Liver (tissue), 8 donors: ENCODE measurements at regions not wholly inside any gene's neighbourhood (a gene's known extent, or its start where the extent isn't known, plus 50 kb on each side); places are given as distances from the start of the nearest gene placed in this dataset.

ENCODE experiments used
- DNase-seq: peaks from one replicate; pipeline ENCODE4 v3.0.0-alpha.2; 2017; ENCODE audit warnings: low spot score
- H3K27ac ChIP-seq, 2 donors: one replicate each; pipeline ENCODE4 v1.7.0; 2013; ENCODE audit warnings: inconsistent platforms in 2 of 2, low read length in 2 of 2, control low read depth in 1 of 2, low read depth in 1 of 2, mild to moderate bottlenecking in 1 of 2
- H3K27me3 ChIP-seq, 4 donors: one replicate each; pipeline versions ENCODE4 v1.6.1 to v1.7.0; 2013; ENCODE audit warnings: low read length in 3 of 4, inconsistent platforms in 1 of 4, mild to moderate bottlenecking in 1 of 4, moderate library complexity in 1 of 4; ENCODE audit not compliant: control insufficient read depth in 4 of 4, insufficient read depth in 4 of 4
- H3K36me3 ChIP-seq, 4 donors: one replicate each; pipeline versions ENCODE4 v1.6.1 to v1.7.0; 2013; ENCODE audit warnings: low read length in 3 of 4, mild to moderate bottlenecking in 3 of 4, low read depth in 1 of 4, moderate library complexity in 1 of 4; ENCODE audit not compliant: control insufficient read depth in 4 of 4, insufficient read depth in 3 of 4
- H3K4me1 ChIP-seq, 4 donors: one replicate each; pipeline versions ENCODE4 v1.6.1 to v1.7.0; 2013; ENCODE audit warnings: low read length in 3 of 4, mild to moderate bottlenecking in 3 of 4, moderate library complexity in 1 of 4; ENCODE audit not compliant: control insufficient read depth in 4 of 4, insufficient read depth in 4 of 4
- H3K4me3 ChIP-seq, 3 donors: one replicate each; pipeline versions ENCODE4 v1.6.1 to v1.7.0; 2013; ENCODE audit warnings: low read length in 3 of 3, control low read depth in 1 of 3, low read depth in 1 of 3, mild to moderate bottlenecking in 1 of 3
- H3K9ac ChIP-seq, 2 donors: one replicate each; pipeline ENCODE4 v1.7.0; 2013; ENCODE audit warnings: low read length in 2 of 2, mild to moderate bottlenecking in 2 of 2, moderate library complexity in 2 of 2, control low read depth in 1 of 2, low read depth in 1 of 2
- H3K9me3 ChIP-seq, 4 donors: one replicate each; pipeline versions ENCODE4 v1.6.1 to v1.7.0; 2013; ENCODE audit warnings: low read length in 3 of 4; ENCODE audit not compliant: control insufficient read depth in 4 of 4
- CTCF ChIP-seq: fragments of 150-350 bp; IDR thresholded peaks from 2 replicates; pipeline ENCODE4 v1.5.1; 2017; ENCODE audit warnings: improper control_type of control experiment, low read depth, low read length; ENCODE audit not compliant: missing input control
- EGR1 ChIP-seq, 2 donors: IDR thresholded peaks; 2 replicates each; pipeline ENCODE4 v1.6.1; 2016 to 2018; ENCODE audit warnings: antibody characterized with exemption in 2 of 2, low read depth in 2 of 2
- FOXA2 ChIP-seq: IDR thresholded peaks from 2 replicates; pipeline ENCODE4 v1.6.1; 2016; ENCODE audit warnings: antibody characterized with exemption
- GABPA ChIP-seq, 2 donors: IDR thresholded peaks in 1 of 2; conservative IDR thresholded peaks in 1 of 2; 2 replicates each; pipeline ENCODE4 v1.6.1; 2016; ENCODE audit warnings: antibody characterized with exemption in 2 of 2, mild to moderate bottlenecking in 1 of 2, moderate library complexity in 1 of 2
- HNF4A ChIP-seq, 2 donors: conservative IDR thresholded peaks; 2 replicates each; pipeline ENCODE4 v1.6.1; 2016; ENCODE audit warnings: antibody characterized with exemption in 2 of 2, mild to moderate bottlenecking in 2 of 2
- HNF4G ChIP-seq: IDR thresholded peaks from 2 replicates; pipeline ENCODE4 v1.6.1; 2016; ENCODE audit warnings: antibody characterized with exemption
- JUND ChIP-seq, 2 donors: IDR thresholded peaks; 2 replicates each; pipeline ENCODE4 v1.6.1; 2016; ENCODE audit warnings: antibody characterized with exemption in 2 of 2
- MAX ChIP-seq: IDR thresholded peaks from 2 replicates; pipeline ENCODE4 v1.6.1; 2016; ENCODE audit warnings: antibody characterized with exemption
- REST ChIP-seq: IDR thresholded peaks from 2 replicates; pipeline ENCODE4 v1.6.1; 2016; ENCODE audit warnings: antibody characterized with exemption, mild to moderate bottlenecking
- RXRA ChIP-seq, 2 donors: IDR thresholded peaks; 2 replicates each; pipeline ENCODE4 v1.6.1; 2017 to 2018; ENCODE audit warnings: antibody characterized with exemption in 2 of 2, mild to moderate bottlenecking in 1 of 2
- SP1 ChIP-seq: IDR thresholded peaks from 2 replicates; pipeline ENCODE4 v1.6.1; 2018; ENCODE audit warnings: antibody characterized with exemption, mild to moderate bottlenecking
- TAF1 ChIP-seq: conservative IDR thresholded peaks from 2 replicates; pipeline ENCODE4 v1.6.1; 2016; ENCODE audit warnings: antibody characterized with exemption, mild to moderate bottlenecking
- YY1 ChIP-seq: IDR thresholded peaks from 2 replicates; pipeline ENCODE4 v1.6.1; 2016; ENCODE audit warnings: antibody characterized with exemption, mild to moderate bottlenecking
- WGBS: extraction: QIAGEN DNeasy Blood & Tissue Kit; methylation state at CpG from one replicate; pipeline ENCODE4 v1.1.7; 2013; 5-methylcytosine and 5-hydroxymethylcytosine counted together
- TF ChIP-seq, protein P1 (sequence below): IDR thresholded peaks from 2 replicates; pipeline ENCODE4 v1.6.1; 2016; ENCODE audit warnings: antibody characterized with exemption
- TF ChIP-seq, protein P2 (sequence below): IDR thresholded peaks from 2 replicates; pipeline ENCODE4 v1.6.1; 2016; ENCODE audit warnings: antibody characterized with exemption
- donor health status: healthy.
- donor health status: healthy.
- donor health status: healthy.
- donor health status: healthy.
- donor health status: healthy.

GRCh38 chr2:149732001-149732685 lies 144.6 kb upstream of the MMADHC start:
- no peaks in the 10 kb centered on the region for H3K36me3 ChIP-seq
- H3K9me3 ChIP-seq, result no peaks in the 10 kb centered on the region
- DNase-seq, result no peak
- no peaks in the 10 kb centered on the region for H3K27me3 ChIP-seq
- no peaks in the 10 kb centered on the region for H3K4me1 ChIP-seq
- WGBS, result 81% methylated on average over 4 of the region's 4 CpGs
- no peak overlapping the region for H3K4me3 ChIP-seq
- H3K9ac ChIP-seq, result no peak overlapping the region
- TF ChIP-seq YY1 (no peak), CTCF (no peak), GABPA (IDR thresholded peaks at IDR 0.05 in 1 of 2, conservative IDR thresholded peaks at IDR 0.05 in 1 of 2) (no peak), MAX (no peak), FOXA2 (no peak), JUND (IDR thresholded peaks at IDR 0.05) (no peak), REST (no peak), RXRA (IDR thresholded peaks at IDR 0.05) (no peak), HNF4G (no peak), HNF4A (conservative IDR thresholded peaks at IDR 0.05) (no peak)
- TF ChIP-seq, protein P1, sequence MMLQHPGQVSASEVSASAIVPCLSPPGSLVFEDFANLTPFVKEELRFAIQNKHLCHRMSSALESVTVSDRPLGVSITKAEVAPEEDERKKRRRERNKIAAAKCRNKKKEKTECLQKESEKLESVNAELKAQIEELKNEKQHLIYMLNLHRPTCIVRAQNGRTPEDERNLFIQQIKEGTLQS, result no peak
- TF ChIP-seq, protein P2, sequence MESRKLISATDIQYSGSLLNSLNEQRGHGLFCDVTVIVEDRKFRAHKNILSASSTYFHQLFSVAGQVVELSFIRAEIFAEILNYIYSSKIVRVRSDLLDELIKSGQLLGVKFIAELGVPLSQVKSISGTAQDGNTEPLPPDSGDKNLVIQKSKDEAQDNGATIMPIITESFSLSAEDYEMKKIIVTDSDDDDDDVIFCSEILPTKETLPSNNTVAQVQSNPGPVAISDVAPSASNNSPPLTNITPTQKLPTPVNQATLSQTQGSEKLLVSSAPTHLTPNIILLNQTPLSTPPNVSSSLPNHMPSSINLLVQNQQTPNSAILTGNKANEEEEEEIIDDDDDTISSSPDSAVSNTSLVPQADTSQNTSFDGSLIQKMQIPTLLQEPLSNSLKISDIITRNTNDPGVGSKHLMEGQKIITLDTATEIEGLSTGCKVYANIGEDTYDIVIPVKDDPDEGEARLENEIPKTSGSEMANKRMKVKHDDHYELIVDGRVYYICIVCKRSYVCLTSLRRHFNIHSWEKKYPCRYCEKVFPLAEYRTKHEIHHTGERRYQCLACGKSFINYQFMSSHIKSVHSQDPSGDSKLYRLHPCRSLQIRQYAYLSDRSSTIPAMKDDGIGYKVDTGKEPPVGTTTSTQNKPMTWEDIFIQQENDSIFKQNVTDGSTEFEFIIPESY, result no peak
- no peak overlapping the region for H3K27ac ChIP-seq

GRCh38 chr2:149731079-149731478 lies 143.5 kb upstream of the MMADHC start:
- H3K9ac ChIP-seq, result no peak overlapping the region
- no peaks in the 10 kb centered on the region for H3K9me3 ChIP-seq
- H3K36me3 ChIP-seq, result no peaks in the 10 kb centered on the region
- TF ChIP-seq MAX (no peak), EGR1 (IDR thresholded peaks at IDR 0.05; ENCODE audit: low read depth in 2 of 2) (no peak), RXRA (IDR thresholded peaks at IDR 0.05) (no peak), TAF1 (no peak), HNF4A (conservative IDR thresholded peaks at IDR 0.05) (no peak), JUND (IDR thresholded peaks at IDR 0.05) (no peak), REST (no peak), HNF4G (no peak), SP1 (no peak)
- TF ChIP-seq, protein P2, result no peak
- no peak for DNase-seq
- H3K27ac ChIP-seq, result no peak overlapping the region
- no peak overlapping the region for H3K4me3 ChIP-seq
- H3K27me3 ChIP-seq, result no peaks in the 10 kb centered on the region
- no peaks in the 10 kb centered on the region for H3K4me1 ChIP-seq
- WGBS, result 73% methylated on average over 3 of the region's 3 CpGs
